GM23338 (cell line): ENCODE measurements at regions not wholly inside any gene's neighbourhood (a gene's known extent, or its start where the extent isn't known, plus 50 kb on each side); places are given as distances from the start of the nearest gene placed in this dataset.

Experiments
- ATAC-seq: fragments of 200-7000 bp; cut with Tn5 transposase; 3 replicates; pipeline ENCODE4 v1.9.1; 2020
- DNase-seq: peaks from one replicate; pipeline ENCODE4 v3.0.0-alpha.2; 2015; ENCODE audit warnings: low spot score
- H2AFZ ChIP-seq: fragments of 200-600 bp; sonication (generic); 2 replicates; pipeline ENCODE4 v1.8.0; 2016; ENCODE audit warnings: antibody characterized with exemption, mild to moderate bottlenecking, moderate library complexity
- H3F3A ChIP-seq: fragments of 200-600 bp; sonication (generic); replicated peaks from 2 replicates; pipeline ENCODE4 v1.8.0; 2017; ENCODE audit warnings: antibody characterized with exemption, mixed run types, low read depth
- H3K27ac ChIP-seq: fragments of 200-600 bp; sonication (generic); 2 replicates; pipeline ENCODE4 v1.6.1; 2016; ENCODE audit warnings: low read depth
- H3K27me3 ChIP-seq: fragments of 200-600 bp; sonication (generic); 2 replicates; pipeline ENCODE4 v1.8.0; 2016; ENCODE audit warnings: mild to moderate bottlenecking, mixed run types, moderate library complexity; ENCODE audit not compliant: insufficient read depth
- H3K36me3 ChIP-seq: fragments of 200-600 bp; sonication (generic); 2 replicates; pipeline ENCODE4 v1.8.0; 2016; ENCODE audit warnings: mild to moderate bottlenecking; ENCODE audit not compliant: insufficient read depth
- H3K4me1 ChIP-seq: fragments of 200-600 bp; sonication (generic); 2 replicates; pipeline ENCODE4 v1.8.0; 2016; ENCODE audit warnings: mild to moderate bottlenecking, moderate library complexity; ENCODE audit not compliant: insufficient read depth
- H3K4me2 ChIP-seq: fragments of 200-600 bp; sonication (generic); 2 replicates; pipeline ENCODE4 v1.7.1; 2017; ENCODE audit warnings: mixed run types
- H3K4me3 ChIP-seq: fragments of 200-600 bp; sonication (generic); 2 replicates; pipeline ENCODE4 v1.6.1; 2016; ENCODE audit warnings: mixed run types
- H3K79me2 ChIP-seq: fragments of 200-600 bp; sonication (generic); replicated peaks from 2 replicates; pipeline ENCODE4 v1.8.0; 2017; ENCODE audit warnings: mild to moderate bottlenecking; ENCODE audit not compliant: insufficient read depth
- H3K9me2 ChIP-seq: fragments of 200-600 bp; sonication (generic); 2 replicates; pipeline ENCODE4 v1.8.0; 2017; ENCODE audit not compliant: insufficient read depth
- H4K20me1 ChIP-seq: fragments of 200-600 bp; sonication (generic); replicated peaks from 2 replicates; pipeline ENCODE4 v1.8.0; 2017; ENCODE audit warnings: mild to moderate bottlenecking; ENCODE audit not compliant: insufficient read depth
- H3K27ac Mint-ChIP-seq: 2 replicates; pipeline ENCODE4 v1.8.0; 2020; ENCODE audit warnings: inconsistent platforms, mild to moderate bottlenecking, moderate library complexity, mixed read lengths
- H3K27me3 Mint-ChIP-seq: 3 replicates; pipeline ENCODE4 v1.8.0; 2022; ENCODE audit warnings: low read depth, mild to moderate bottlenecking, moderate library complexity, mixed read lengths, inconsistent platforms; ENCODE audit not compliant: insufficient read depth, poor library complexity
- H3K36me3 Mint-ChIP-seq: 3 replicates; pipeline ENCODE4 v1.8.0; 2021; ENCODE audit warnings: low read depth, mild to moderate bottlenecking, inconsistent platforms, moderate library complexity, mixed read lengths
- H3K4me1 Mint-ChIP-seq: 3 replicates; pipeline ENCODE4 v1.8.0; 2020; ENCODE audit warnings: mild to moderate bottlenecking, inconsistent platforms, mixed read lengths
- H3K4me3 Mint-ChIP-seq: 3 replicates; pipeline ENCODE4 v1.8.0; 2021; ENCODE audit warnings: moderate library complexity, mild to moderate bottlenecking, inconsistent platforms, mixed read lengths
- H3K9me3 Mint-ChIP-seq: 3 replicates; pipeline ENCODE4 v1.8.0; 2020; ENCODE audit warnings: moderate library complexity, mild to moderate bottlenecking, inconsistent platforms, mixed read lengths
- EZH2phosphoT487 ChIP-seq: fragments of 200-600 bp; sonication (generic); IDR thresholded peaks from one replicate; pipeline ENCODE4 v1.8.1; 2018; ENCODE audit warnings: antibody characterized with exemption; ENCODE audit not compliant: unreplicated experiment
- POLR2AphosphoS5 ChIP-seq: IDR thresholded peaks from 2 replicates; pipeline ENCODE4 v1.6.1; 2016; ENCODE audit warnings: antibody characterized with exemption, low read depth
- ZNF114 ChIP-seq: fragments of 250-450 bp; sonication (Bioruptor Pico); IDR thresholded peaks from 2 replicates; pipeline ENCODE4 v1.5.0; 2020; ENCODE audit warnings: mild to moderate bottlenecking, moderate library complexity
- ZNF331 ChIP-seq: fragments of 250-450 bp; sonication (Bioruptor Pico); IDR thresholded peaks from 2 replicates; pipeline ENCODE4 v1.5.0; 2020; ENCODE audit warnings: low read depth, mild to moderate bottlenecking, moderate library complexity
- TF ChIP-seq, protein P1 (sequence below): IDR thresholded peaks from 2 replicates; pipeline ENCODE4 v1.6.1; 2016; ENCODE audit warnings: antibody characterized with exemption
- TF ChIP-seq, protein P2 (sequence below): fragments of 250-450 bp; sonication (Bioruptor Pico); IDR thresholded peaks from 2 replicates; pipeline ENCODE4 v1.5.0; 2020; ENCODE audit warnings: mild to moderate bottlenecking, moderate library complexity
- TF ChIP-seq, protein P3 (sequence below): IDR thresholded peaks from one replicate; pipeline ENCODE4 v1.6.1; 2018; ENCODE audit warnings: antibody characterized with exemption; ENCODE audit not compliant: unreplicated experiment
- TF ChIP-seq, protein P4 (sequence below), 2 experiments: fragments of 200-600 bp in 1 of 2; sonication (generic) in 1 of 2; conservative IDR thresholded peaks; 2 replicates each; pipeline versions ENCODE4 v1.5.1 to v1.6.1; 2016 to 2017; ENCODE audit warnings: antibody characterized with exemption in 2 of 2, low read depth in 2 of 2, mild to moderate bottlenecking in 2 of 2, moderate library complexity in 1 of 2

DNA sequence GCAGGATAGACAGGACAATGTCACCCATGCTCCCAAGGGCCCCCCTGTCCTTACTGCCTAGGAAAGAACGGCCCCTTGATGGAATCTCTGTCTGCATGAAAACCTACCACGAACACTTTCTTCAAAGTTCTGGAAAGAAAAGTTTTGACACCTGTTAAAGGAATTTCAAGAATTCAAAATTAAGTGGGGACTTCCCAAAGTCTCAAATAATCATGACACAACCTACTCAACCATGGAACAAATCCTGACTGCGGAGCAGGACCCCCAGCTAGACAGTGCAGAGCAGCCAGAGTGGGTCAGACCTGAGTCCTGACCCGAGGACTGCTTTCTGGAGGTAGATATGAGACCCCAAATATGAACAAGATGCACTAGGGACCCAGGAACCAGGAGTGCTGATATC is 245.3 kb upstream of the NSMCE3 start:
- no peaks in the 10 kb centered on the region for H4K20me1 ChIP-seq
- TF ChIP-seq, protein P1, sequence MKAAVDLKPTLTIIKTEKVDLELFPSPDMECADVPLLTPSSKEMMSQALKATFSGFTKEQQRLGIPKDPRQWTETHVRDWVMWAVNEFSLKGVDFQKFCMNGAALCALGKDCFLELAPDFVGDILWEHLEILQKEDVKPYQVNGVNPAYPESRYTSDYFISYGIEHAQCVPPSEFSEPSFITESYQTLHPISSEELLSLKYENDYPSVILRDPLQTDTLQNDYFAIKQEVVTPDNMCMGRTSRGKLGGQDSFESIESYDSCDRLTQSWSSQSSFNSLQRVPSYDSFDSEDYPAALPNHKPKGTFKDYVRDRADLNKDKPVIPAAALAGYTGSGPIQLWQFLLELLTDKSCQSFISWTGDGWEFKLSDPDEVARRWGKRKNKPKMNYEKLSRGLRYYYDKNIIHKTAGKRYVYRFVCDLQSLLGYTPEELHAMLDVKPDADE = no peak
- TF ChIP-seq ZNF114 (CRISPR knock-in tag) = no peak
- TF ChIP-seq ZNF331 (CRISPR knock-in tag) = no peak
- TF ChIP-seq, protein P2, sequence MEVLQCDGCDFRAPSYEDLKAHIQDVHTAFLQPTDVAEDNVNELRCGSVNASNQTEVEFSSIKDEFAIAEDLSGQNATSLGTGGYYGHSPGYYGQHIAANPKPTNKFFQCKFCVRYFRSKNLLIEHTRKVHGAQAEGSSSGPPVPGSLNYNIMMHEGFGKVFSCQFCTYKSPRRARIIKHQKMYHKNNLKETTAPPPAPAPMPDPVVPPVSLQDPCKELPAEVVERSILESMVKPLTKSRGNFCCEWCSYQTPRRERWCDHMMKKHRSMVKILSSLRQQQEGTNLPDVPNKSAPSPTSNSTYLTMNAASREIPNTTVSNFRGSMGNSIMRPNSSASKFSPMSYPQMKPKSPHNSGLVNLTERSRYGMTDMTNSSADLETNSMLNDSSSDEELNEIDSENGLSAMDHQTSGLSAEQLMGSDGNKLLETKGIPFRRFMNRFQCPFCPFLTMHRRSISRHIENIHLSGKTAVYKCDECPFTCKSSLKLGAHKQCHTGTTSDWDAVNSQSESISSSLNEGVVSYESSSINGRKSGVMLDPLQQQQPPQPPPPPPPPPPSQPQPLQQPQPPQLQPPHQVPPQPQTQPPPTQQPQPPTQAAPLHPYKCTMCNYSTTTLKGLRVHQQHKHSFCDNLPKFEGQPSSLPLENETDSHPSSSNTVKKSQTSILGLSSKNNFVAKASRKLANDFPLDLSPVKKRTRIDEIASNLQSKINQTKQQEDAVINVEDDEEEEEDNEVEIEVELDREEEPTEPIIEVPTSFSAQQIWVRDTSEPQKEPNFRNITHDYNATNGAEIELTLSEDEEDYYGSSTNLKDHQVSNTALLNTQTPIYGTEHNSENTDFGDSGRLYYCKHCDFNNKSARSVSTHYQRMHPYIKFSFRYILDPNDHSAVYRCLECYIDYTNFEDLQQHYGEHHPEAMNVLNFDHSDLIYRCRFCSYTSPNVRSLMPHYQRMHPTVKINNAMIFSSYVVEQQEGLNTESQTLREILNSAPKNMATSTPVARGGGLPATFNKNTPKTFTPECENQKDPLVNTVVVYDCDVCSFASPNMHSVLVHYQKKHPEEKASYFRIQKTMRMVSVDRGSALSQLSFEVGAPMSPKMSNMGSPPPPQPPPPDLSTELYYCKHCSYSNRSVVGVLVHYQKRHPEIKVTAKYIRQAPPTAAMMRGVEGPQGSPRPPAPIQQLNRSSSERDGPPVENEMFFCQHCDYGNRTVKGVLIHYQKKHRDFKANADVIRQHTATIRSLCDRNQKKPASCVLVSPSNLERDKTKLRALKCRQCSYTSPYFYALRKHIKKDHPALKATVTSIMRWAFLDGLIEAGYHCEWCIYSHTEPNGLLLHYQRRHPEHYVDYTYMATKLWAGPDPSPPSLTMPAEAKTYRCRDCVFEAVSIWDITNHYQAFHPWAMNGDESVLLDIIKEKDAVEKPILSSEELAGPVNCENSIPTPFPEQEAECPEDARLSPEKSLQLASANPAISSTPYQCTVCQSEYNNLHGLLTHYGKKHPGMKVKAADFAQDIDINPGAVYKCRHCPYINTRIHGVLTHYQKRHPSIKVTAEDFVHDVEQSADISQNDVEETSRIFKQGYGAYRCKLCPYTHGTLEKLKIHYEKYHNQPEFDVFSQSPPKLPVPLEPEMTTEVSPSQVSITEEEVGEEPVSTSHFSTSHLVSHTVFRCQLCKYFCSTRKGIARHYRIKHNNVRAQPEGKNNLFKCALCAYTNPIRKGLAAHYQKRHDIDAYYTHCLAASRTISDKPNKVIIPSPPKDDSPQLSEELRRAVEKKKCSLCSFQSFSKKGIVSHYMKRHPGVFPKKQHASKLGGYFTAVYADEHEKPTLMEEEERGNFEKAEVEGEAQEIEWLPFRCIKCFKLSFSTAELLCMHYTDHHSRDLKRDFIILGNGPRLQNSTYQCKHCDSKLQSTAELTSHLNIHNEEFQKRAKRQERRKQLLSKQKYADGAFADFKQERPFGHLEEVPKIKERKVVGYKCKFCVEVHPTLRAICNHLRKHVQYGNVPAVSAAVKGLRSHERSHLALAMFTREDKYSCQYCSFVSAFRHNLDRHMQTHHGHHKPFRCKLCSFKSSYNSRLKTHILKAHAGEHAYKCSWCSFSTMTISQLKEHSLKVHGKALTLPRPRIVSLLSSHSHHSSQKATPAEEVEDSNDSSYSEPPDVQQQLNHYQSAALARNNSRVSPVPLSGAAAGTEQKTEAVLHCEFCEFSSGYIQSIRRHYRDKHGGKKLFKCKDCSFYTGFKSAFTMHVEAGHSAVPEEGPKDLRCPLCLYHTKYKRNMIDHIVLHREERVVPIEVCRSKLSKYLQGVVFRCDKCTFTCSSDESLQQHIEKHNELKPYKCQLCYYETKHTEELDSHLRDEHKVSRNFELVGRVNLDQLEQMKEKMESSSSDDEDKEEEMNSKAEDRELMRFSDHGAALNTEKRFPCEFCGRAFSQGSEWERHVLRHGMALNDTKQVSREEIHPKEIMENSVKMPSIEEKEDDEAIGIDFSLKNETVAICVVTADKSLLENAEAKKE (CRISPR knock-in tag) = no peak
- no peak for TF ChIP-seq POLR2AphosphoS5
- TF ChIP-seq, protein P3, sequence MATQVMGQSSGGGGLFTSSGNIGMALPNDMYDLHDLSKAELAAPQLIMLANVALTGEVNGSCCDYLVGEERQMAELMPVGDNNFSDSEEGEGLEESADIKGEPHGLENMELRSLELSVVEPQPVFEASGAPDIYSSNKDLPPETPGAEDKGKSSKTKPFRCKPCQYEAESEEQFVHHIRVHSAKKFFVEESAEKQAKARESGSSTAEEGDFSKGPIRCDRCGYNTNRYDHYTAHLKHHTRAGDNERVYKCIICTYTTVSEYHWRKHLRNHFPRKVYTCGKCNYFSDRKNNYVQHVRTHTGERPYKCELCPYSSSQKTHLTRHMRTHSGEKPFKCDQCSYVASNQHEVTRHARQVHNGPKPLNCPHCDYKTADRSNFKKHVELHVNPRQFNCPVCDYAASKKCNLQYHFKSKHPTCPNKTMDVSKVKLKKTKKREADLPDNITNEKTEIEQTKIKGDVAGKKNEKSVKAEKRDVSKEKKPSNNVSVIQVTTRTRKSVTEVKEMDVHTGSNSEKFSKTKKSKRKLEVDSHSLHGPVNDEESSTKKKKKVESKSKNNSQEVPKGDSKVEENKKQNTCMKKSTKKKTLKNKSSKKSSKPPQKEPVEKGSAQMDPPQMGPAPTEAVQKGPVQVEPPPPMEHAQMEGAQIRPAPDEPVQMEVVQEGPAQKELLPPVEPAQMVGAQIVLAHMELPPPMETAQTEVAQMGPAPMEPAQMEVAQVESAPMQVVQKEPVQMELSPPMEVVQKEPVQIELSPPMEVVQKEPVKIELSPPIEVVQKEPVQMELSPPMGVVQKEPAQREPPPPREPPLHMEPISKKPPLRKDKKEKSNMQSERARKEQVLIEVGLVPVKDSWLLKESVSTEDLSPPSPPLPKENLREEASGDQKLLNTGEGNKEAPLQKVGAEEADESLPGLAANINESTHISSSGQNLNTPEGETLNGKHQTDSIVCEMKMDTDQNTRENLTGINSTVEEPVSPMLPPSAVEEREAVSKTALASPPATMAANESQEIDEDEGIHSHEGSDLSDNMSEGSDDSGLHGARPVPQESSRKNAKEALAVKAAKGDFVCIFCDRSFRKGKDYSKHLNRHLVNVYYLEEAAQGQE = no peak
- TF ChIP-seq, protein P4, sequence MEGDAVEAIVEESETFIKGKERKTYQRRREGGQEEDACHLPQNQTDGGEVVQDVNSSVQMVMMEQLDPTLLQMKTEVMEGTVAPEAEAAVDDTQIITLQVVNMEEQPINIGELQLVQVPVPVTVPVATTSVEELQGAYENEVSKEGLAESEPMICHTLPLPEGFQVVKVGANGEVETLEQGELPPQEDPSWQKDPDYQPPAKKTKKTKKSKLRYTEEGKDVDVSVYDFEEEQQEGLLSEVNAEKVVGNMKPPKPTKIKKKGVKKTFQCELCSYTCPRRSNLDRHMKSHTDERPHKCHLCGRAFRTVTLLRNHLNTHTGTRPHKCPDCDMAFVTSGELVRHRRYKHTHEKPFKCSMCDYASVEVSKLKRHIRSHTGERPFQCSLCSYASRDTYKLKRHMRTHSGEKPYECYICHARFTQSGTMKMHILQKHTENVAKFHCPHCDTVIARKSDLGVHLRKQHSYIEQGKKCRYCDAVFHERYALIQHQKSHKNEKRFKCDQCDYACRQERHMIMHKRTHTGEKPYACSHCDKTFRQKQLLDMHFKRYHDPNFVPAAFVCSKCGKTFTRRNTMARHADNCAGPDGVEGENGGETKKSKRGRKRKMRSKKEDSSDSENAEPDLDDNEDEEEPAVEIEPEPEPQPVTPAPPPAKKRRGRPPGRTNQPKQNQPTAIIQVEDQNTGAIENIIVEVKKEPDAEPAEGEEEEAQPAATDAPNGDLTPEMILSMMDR (conservative IDR thresholded peaks at IDR 0.05; ENCODE audit: low read depth in 2 of 2) = no peak
- TF ChIP-seq EZH2phosphoT487 = no peak
- H3K79me2 ChIP-seq = no peaks in the 10 kb centered on the region; the same call in 1 of the 2 replicates
- H3K4me3 Mint-ChIP-seq = no peak overlapping the region
- peaks cover 2% of the 10 kb centered on the region for H3K27me3 Mint-ChIP-seq
- no peaks in the 10 kb centered on the region for H3K27me3 ChIP-seq
- H3F3A ChIP-seq = no peaks in the 10 kb centered on the region
- no peaks in the 10 kb centered on the region for H3K4me1 ChIP-seq
- H3K4me3 ChIP-seq = no peak overlapping the region
- DNase-seq (no peak), ATAC-seq (no peak)
- H3K27ac ChIP-seq = no peak overlapping the region
- H3K9me2 ChIP-seq = peaks cover 7% of the 10 kb centered on the region; the same call in 1 of the 2 replicates
- no peak overlapping the region for H3K4me2 ChIP-seq
- no peaks in the 10 kb centered on the region for H3K36me3 ChIP-seq
- H2AFZ ChIP-seq = no peak overlapping the region
- H3K27ac Mint-ChIP-seq = no peak overlapping the region
- peaks cover 9% of the 10 kb centered on the region for H3K4me1 Mint-ChIP-seq
- H3K9me3 Mint-ChIP-seq = peaks cover 16% of the 10 kb centered on the region
- peaks cover 10% of the 10 kb centered on the region; the same call in 2 of the 3 replicates for H3K36me3 Mint-ChIP-seq
